ENCODE measurements at regions not wholly inside any gene's neighbourhood (a gene's known extent, or its start where the extent isn't known, plus 50 kb on each side); places are given as distances from the start of the nearest gene placed in this dataset.

GRCh38 chr3:148297013-148297412, 400.7 kb upstream of the AGTR1 start:
- no peak overlapping the region for H3K4me3 ChIP-seq
- H3K9me3 ChIP-seq = no peaks in the 10 kb centered on the region
- H3K36me3 ChIP-seq = no peaks in the 10 kb centered on the region
- no peak for DNase-seq (ENCODE audit: low spot score in 2 of 2)
- no peaks in the 10 kb centered on the region for H3K27me3 ChIP-seq
- no peak overlapping the region for H3K27ac ChIP-seq
- H3K4me1 ChIP-seq = no peaks in the 10 kb centered on the region
- TF ChIP-seq POLR2A (IDR thresholded peaks at IDR 0.05) (no peak), EP300 (IDR thresholded peaks at IDR 0.05) (no peak)
- TF ChIP-seq, protein P1, sequence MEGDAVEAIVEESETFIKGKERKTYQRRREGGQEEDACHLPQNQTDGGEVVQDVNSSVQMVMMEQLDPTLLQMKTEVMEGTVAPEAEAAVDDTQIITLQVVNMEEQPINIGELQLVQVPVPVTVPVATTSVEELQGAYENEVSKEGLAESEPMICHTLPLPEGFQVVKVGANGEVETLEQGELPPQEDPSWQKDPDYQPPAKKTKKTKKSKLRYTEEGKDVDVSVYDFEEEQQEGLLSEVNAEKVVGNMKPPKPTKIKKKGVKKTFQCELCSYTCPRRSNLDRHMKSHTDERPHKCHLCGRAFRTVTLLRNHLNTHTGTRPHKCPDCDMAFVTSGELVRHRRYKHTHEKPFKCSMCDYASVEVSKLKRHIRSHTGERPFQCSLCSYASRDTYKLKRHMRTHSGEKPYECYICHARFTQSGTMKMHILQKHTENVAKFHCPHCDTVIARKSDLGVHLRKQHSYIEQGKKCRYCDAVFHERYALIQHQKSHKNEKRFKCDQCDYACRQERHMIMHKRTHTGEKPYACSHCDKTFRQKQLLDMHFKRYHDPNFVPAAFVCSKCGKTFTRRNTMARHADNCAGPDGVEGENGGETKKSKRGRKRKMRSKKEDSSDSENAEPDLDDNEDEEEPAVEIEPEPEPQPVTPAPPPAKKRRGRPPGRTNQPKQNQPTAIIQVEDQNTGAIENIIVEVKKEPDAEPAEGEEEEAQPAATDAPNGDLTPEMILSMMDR (IDR thresholded peaks at IDR 0.05) = no peak

GRCh38 chr3:148307443-148307843, 390.3 kb upstream of the AGTR1 start:
- Histone ChIP-seq H3K4me3 (no peak overlapping the region), H3K27ac (no peak overlapping the region), H3K9me3 (no peaks in the 10 kb centered on the region), H3K27me3 (no peaks in the 10 kb centered on the region), H3K4me1 (no peaks in the 10 kb centered on the region), H3K36me3 (no peaks in the 10 kb centered on the region)
- no peak for DNase-seq (ENCODE audit: low spot score in 2 of 2)
- TF ChIP-seq POLR2A (IDR thresholded peaks at IDR 0.05) (no peak), EP300 (IDR thresholded peaks at IDR 0.05) (no peak)
- TF ChIP-seq, protein P1 (IDR thresholded peaks at IDR 0.05) = no peak
- WGBS, 2 donors = 86 to 90% methylated on average over 2 of the region's 2 CpGs

- Histone ChIP-seq H3K4me3 (no peak overlapping the region), H3K27ac (no peak overlapping the region), H3K36me3 (no peaks in the 10 kb centered on the region), H3K27me3 (no peaks in the 10 kb centered on the region), H3K4me1 (no peaks in the 10 kb centered on the region), H3K9me3 (no peaks in the 10 kb centered on the region)
- DNase-seq (ENCODE audit: low spot score in 2 of 2) = peak in 1 of 2 donors; percentile 34
- WGBS, 2 donors = 51 to 53% methylated on average over 4 of the region's 4 CpGs
- no peak for TF ChIP-seq POLR2A (IDR thresholded peaks at IDR 0.05)
- TF ChIP-seq, protein P1 (IDR thresholded peaks at IDR 0.05) = peak in 3 of 5 experiments; percentile 17 to 45 (median 36)
Observed at GRCh38 chr3:148309390-148310035, 388.2 kb upstream of the AGTR1 start.

- TF ChIP-seq, protein P1 (IDR thresholded peaks at IDR 0.05) = no peak
- TF ChIP-seq POLR2A (IDR thresholded peaks at IDR 0.05) (no peak), EP300 (IDR thresholded peaks at IDR 0.05) (no peak)
- H3K27me3 ChIP-seq = no peaks in the 10 kb centered on the region
- no peaks in the 10 kb centered on the region for H3K36me3 ChIP-seq
- H3K4me1 ChIP-seq = no peaks in the 10 kb centered on the region
- no peaks in the 10 kb centered on the region for H3K9me3 ChIP-seq
- no peak for DNase-seq (ENCODE audit: low spot score in 2 of 2)
- no peak overlapping the region for H3K27ac ChIP-seq
- H3K4me3 ChIP-seq = no peak overlapping the region
- 89 to 91% methylated on average over 3 of the region's 3 CpGs for WGBS, 2 donors
Observed at GRCh38 chr3:148315756-148316155, 381.9 kb upstream of the AGTR1 start.

DNA sequence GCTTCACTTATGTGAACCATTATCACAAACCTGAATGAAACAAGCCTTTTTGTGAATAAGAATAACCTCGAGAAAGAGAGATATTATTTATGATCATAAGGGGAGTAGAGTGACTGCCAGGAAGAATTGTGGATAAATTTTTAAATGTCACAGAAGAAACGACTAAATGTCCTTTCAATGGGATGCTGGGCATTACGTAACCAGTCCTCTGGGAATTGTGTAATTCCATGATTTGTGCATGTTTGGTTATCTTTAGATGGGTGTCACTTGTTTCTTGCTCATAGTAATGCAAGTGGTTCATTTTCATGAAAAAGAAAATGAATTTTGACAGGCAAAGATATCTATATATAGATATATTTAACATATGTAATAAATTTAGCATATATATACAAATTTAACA, 379.5 kb upstream of the AGTR1 start:
- no peak overlapping the region for H3K27ac ChIP-seq
- no peaks in the 10 kb centered on the region for H3K36me3 ChIP-seq
- H3K4me1 ChIP-seq = no peaks in the 10 kb centered on the region
- TF ChIP-seq POLR2A (IDR thresholded peaks at IDR 0.05) = no peak
- TF ChIP-seq, protein P1 (IDR thresholded peaks at IDR 0.05) = no peak
- H3K4me3 ChIP-seq = no peak overlapping the region
- WGBS, 2 donors = 75 to 76% methylated on average over 3 of the region's 3 CpGs
- no peaks in the 10 kb centered on the region for H3K9me3 ChIP-seq
- no peaks in the 10 kb centered on the region for H3K27me3 ChIP-seq
- DNase-seq (ENCODE audit: low spot score in 2 of 2) = no peak
